Body of pancreas (tissue), 4 donors: ENCODE measurements at regions not wholly inside any gene's neighbourhood (a gene's known extent, or its start where the extent isn't known, plus 50 kb on each side); places are given as distances from the start of the nearest gene placed in this dataset.

Experiments
- ATAC-seq: fragments of 150-250 bp; one replicate; pipeline ENCODE4 v1.9.1; 2016
- DNase-seq, 4 donors: peaks; one replicate each; pipeline ENCODE4 v3.0.0-alpha.2; 2019
- H3K27ac ChIP-seq, 4 donors: fragments of 200-600 bp; sonication (generic); 1 replicate in 3 of 4; 2 replicates in 1 of 4; pipeline versions ENCODE4 v1.5.1 to v1.6.1; 2016 to 2019; ENCODE audit warnings: mild to moderate bottlenecking in 1 of 4, mixed read lengths in 1 of 4, moderate library complexity in 1 of 4
- H3K27me3 ChIP-seq, 2 donors: fragments of 200-600 bp; sonication (generic); one replicate each; pipeline ENCODE4 v1.6.0; 2016; ENCODE audit warnings: mild to moderate bottlenecking in 1 of 2
- H3K36me3 ChIP-seq, 2 donors: fragments of 200-600 bp; sonication (generic); replicated peaks in 1 of 2; 2 replicates each; pipeline ENCODE4 v1.5.1; 2016; ENCODE audit warnings: low read depth in 2 of 2; ENCODE audit not compliant: insufficient read depth in 1 of 2
- H3K4me1 ChIP-seq: fragments of 200-600 bp; sonication (generic); one replicate; pipeline ENCODE4 v1.6.0; 2016
- H3K4me3 ChIP-seq, 2 donors: fragments of 200-600 bp; sonication (generic); 1 replicate in 1 of 2; 2 replicates in 1 of 2; pipeline ENCODE4 v1.5.1; 2016 to 2019
- H3K9me3 ChIP-seq, 3 donors: fragments of 200-600 bp; sonication (generic); 1 replicate in 2 of 3; 2 replicates in 1 of 3; pipeline ENCODE4 v1.5.1; 2016
- POLR2A ChIP-seq, 3 donors: fragments of 450-650 bp; IDR thresholded peaks; one replicate each; pipeline ENCODE4 v1.6.1; 2016; ENCODE audit warnings: antibody characterized with exemption in 3 of 3, mild to moderate bottlenecking in 2 of 3
- WGBS, 2 donors: methylation state at CpG; one replicate each; pipeline ENCODE4 v1.1.5; 2017; 5-methylcytosine and 5-hydroxymethylcytosine counted together
- intact Hi-C: fragments of 100-400 bp; cut with DNase I; formaldehyde crosslinking; loops from one replicate; pipeline ENCODE4 v1.15.1; 2023
- TF ChIP-seq, protein P1 (sequence below), 7 experiments: fragments of 450-650 bp in 4 of 7; fragments of 200-600 bp in 3 of 7; sonication (generic) in 3 of 7; IDR thresholded peaks; one replicate each; pipeline ENCODE4 v1.5.1; 2016 to 2019; ENCODE audit warnings: antibody characterized with exemption in 7 of 7

GRCh38 chr1:38293567-38293966 is 247.0 kb upstream of the POU3F1 start:
- Histone ChIP-seq H3K27ac (no peak overlapping the region), H3K9me3 (no peaks in the 10 kb centered on the region), H3K4me1 (peaks cover 6% of the 10 kb centered on the region), H3K36me3 (no peaks in the 10 kb centered on the region), H3K27me3 (no peaks in the 10 kb centered on the region), H3K4me3 (no peak overlapping the region)
- no peak for TF ChIP-seq POLR2A (IDR thresholded peaks at IDR 0.05)
- TF ChIP-seq, protein P1, sequence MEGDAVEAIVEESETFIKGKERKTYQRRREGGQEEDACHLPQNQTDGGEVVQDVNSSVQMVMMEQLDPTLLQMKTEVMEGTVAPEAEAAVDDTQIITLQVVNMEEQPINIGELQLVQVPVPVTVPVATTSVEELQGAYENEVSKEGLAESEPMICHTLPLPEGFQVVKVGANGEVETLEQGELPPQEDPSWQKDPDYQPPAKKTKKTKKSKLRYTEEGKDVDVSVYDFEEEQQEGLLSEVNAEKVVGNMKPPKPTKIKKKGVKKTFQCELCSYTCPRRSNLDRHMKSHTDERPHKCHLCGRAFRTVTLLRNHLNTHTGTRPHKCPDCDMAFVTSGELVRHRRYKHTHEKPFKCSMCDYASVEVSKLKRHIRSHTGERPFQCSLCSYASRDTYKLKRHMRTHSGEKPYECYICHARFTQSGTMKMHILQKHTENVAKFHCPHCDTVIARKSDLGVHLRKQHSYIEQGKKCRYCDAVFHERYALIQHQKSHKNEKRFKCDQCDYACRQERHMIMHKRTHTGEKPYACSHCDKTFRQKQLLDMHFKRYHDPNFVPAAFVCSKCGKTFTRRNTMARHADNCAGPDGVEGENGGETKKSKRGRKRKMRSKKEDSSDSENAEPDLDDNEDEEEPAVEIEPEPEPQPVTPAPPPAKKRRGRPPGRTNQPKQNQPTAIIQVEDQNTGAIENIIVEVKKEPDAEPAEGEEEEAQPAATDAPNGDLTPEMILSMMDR (IDR thresholded peaks at IDR 0.05): no peak
- DNase-seq: no peak
- intact Hi-C loops: no loop called here
- 59 to 64% methylated on average over 2 to 4 of the region's 4 CpGs for WGBS, 2 donors
- no peak for ATAC-seq

DNA sequence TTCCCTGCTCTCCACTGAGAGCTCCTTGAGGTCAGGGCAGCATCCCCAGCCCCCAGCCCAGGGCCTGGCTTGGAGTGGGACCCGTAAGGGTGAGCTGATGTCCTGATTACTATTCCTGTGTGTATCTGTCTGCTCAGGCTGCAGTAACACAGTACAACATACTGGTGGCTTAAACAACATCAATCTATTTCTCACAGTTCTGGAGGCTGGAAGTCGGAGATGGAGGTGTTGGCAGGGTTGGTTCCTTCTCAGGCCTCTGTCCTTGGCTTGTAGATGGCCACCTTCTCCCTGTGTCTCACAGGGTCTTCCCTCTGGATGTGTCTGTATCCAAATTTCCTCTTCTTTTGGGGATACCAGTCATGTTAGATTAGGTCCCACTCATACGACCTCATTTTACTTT is 246.4 kb upstream of the POU3F1 start:
- ATAC-seq: no peak
- intact Hi-C loops: no loop called here
- no peak for DNase-seq
- 49 to 70% methylated on average over 3 of the region's 3 CpGs for WGBS, 2 donors
- Histone ChIP-seq H3K4me1 (peaks cover 6% of the 10 kb centered on the region), H3K36me3 (no peaks in the 10 kb centered on the region), H3K4me3 (no peak overlapping the region), H3K27ac (no peak overlapping the region), H3K9me3 (no peaks in the 10 kb centered on the region), H3K27me3 (no peaks in the 10 kb centered on the region)
- TF ChIP-seq, protein P1 (IDR thresholded peaks at IDR 0.05): no peak
- TF ChIP-seq POLR2A (IDR thresholded peaks at IDR 0.05): no peak

DNA sequence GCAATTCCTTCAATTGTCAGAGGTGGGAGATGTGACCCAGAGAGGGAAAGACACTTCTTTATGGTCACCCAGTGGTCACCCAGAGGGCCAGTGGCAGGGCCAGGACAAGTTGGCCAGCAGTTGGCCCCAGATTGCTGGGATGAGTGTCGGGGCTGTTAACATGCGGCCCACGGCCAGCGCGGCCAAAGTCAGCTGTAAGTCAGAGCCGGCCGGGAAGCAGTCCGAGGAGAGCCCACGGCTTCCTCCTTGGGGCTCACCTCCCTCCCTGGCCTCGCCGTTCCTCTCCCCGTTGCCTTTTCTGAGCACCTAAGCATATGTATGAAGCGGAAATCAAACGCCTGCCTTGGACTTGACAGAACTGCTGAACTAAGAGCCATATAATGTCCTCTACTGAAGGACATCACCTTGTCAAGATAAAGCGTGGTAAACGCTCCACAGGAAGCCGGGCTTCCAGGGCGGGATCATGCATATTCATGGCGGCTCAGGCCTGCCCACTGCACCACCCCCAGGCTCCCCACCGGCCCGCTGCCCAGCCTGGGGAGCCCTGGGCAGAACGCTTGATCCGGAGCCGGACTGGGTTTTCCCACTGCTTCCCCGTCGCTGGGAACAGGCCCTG is 245.4 kb upstream of the POU3F1 start:
- no peak for ATAC-seq
- 19% methylated on average over 13 to 26 of the region's 26 CpGs for WGBS, 2 donors
- no peak overlapping the region for H3K4me3 ChIP-seq

GRCh38 chr1:38291336-38291735 is 244.7 kb upstream of the POU3F1 start:
- intact Hi-C loops: no loop called here
- Histone ChIP-seq H3K9me3 (no peaks in the 10 kb centered on the region), H3K27me3 (no peaks in the 10 kb centered on the region), H3K4me3 (no peak overlapping the region), H3K27ac (no peak overlapping the region), H3K36me3 (no peaks in the 10 kb centered on the region), H3K4me1 (peaks cover 6% of the 10 kb centered on the region)
- ATAC-seq (no peak), DNase-seq (no peak)
- WGBS, 2 donors: 32 to 41% methylated on average over 3 of the region's 3 CpGs
- no peak for TF ChIP-seq POLR2A (IDR thresholded peaks at IDR 0.05)
- TF ChIP-seq, protein P1 (IDR thresholded peaks at IDR 0.05): no peak

More for the DNA sequence above, 245.4 kb upstream of the POU3F1 start:
- Histone ChIP-seq H3K4me1 (peaks cover 6% of the 10 kb centered on the region), H3K36me3 (no peaks in the 10 kb centered on the region), H3K27me3 (no peaks in the 10 kb centered on the region), H3K9me3 (no peaks in the 10 kb centered on the region), H3K27ac (no peak overlapping the region)
- intact Hi-C loops: no loop called here
- TF ChIP-seq POLR2A (IDR thresholded peaks at IDR 0.05): no peak
- TF ChIP-seq, protein P1 (IDR thresholded peaks at IDR 0.05): no peak
- DNase-seq: no peak

DNA sequence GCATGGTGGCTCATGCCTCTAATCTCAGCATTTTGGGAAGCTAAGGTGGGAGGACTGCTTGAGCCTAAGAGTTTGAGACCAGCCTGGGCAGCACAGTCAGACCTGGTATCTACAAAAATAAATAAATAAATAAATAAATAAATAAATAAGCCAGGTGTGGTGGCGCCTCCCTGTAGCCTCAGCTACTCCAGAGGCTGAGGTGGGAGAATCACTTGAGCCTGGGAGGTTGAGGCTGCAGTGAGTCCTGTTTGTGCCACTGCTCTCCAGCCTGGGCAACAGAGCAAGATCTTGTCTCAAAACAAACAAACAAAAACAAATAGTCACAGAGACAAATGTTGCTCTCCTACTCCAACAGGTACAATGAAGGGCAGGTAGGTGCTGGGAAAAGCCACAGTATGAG is 242.4 kb upstream of the POU3F1 start:
- Histone ChIP-seq H3K9me3 (no peaks in the 10 kb centered on the region), H3K36me3 (no peaks in the 10 kb centered on the region), H3K27ac (no peak overlapping the region), H3K4me3 (no peak overlapping the region), H3K27me3 (no peaks in the 10 kb centered on the region), H3K4me1 (peaks cover 6% of the 10 kb centered on the region)
- ATAC-seq (no peak), DNase-seq (no peak)
- WGBS, 2 donors: 81 to 83% methylated on average over 1 of the region's 1 CpG
- no peak for TF ChIP-seq POLR2A (IDR thresholded peaks at IDR 0.05)
- TF ChIP-seq, protein P1 (IDR thresholded peaks at IDR 0.05): no peak
- intact Hi-C loops: no loop called here
